GM20000 (cell line): ENCODE measurements at regions not wholly inside any gene's neighbourhood (a gene's known extent, or its start where the extent isn't known, plus 50 kb on each side); places are given as distances from the start of the nearest gene placed in this dataset.

ENCODE experiments used
- DNase-seq: peaks from one replicate; pipeline ENCODE4 v3.0.0; 2012; ENCODE audit warnings: low spot score
- CTCF ChIP-seq: IDR thresholded peaks from 2 replicates; pipeline ENCODE4 v1.5.1; 2012; ENCODE audit warnings: mild to moderate bottlenecking, control low read depth; ENCODE audit errors: extremely low read depth, missing control alignments

GRCh38 chr4:124104628-124105027 is 607.9 kb downstream of the ANKRD50 start:
- no peak for TF ChIP-seq CTCF
- DNase-seq: no peak

DNA sequence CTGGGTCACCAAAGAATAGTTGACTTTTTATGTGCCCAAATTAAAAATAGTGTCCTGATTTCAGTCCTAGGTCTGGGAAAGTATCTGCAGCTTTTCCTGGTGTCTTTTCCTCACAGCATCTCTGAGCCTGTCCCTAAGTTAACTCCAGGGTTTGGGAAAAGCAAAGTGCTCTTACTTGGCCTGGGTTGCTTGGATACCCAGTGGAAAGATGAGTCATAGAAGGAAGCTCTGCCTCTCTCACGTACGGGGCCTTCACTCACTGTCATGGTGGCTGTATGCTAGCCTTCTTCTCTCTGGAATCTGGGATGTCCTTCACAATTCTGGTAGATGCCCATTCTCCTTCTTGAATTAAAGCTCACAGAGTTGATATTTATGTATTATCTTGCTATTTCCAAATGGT is 607.3 kb downstream of the ANKRD50 start:
- no peak for DNase-seq
- no peak for TF ChIP-seq CTCF

DNA sequence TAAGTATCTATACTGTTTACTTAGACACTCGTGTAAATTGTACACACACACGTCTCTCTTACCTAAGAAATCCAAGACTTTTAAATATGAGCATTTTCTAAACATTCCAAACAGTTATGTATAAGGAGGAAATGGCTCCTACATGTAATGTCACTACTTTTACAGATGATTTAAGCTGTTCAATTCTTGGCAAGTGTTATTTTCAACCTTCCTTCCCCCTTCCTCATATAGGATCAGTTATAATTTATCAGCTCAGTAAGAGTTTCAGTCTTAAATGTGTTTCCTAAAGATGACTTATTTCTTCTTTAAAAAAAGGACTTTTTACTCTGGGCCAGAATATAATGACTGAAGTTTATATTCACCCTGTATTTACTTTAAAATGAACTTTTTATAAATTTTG is 601.1 kb downstream of the ANKRD50 start:
- no peak for TF ChIP-seq CTCF
- no peak for DNase-seq

GRCh38 chr4:124111922-124112321 is 600.6 kb downstream of the ANKRD50 start:
- peak; percentile 23 for TF ChIP-seq CTCF
- DNase-seq: peak; percentile 7

- no peak for DNase-seq
- no peak for TF ChIP-seq CTCF
Observed at GRCh38 chr4:124118061-124118460, 594.5 kb downstream of the ANKRD50 start.

DNA sequence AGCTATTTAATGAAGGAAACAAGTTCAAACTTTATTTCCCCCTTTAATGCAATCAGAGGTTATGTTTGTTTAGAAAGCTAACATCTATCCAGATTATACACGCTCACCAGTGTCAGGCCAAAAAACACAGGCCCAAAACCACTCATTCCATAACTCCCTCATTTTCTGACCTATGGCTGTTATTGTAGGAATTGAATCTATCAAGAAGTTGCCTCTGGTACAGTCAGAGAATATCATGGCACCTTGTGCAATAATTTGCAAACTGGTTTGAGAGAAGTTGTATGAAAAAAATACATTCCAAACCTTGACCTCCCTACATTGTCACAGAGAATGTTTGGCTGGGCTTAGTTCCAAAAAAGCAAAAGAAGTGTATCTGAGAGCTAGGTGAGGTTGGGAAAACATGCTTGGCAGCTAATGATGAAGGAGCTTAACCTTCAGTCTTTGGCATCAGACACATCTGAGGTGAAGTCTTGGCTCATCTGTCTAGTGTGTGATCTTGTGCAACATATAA is 591.0 kb downstream of the ANKRD50 start:
- DNase-seq: no peak
- no peak for TF ChIP-seq CTCF

GRCh38 chr4:124123181-124123580 is 589.4 kb downstream of the ANKRD50 start:
- DNase-seq: no peak

More at GRCh38 chr4:124123181-124123580, 589.4 kb downstream of the ANKRD50 start:
- no peak for TF ChIP-seq CTCF
